Lung (tissue), 11 donors: ENCODE measurements at regions not wholly inside any gene's neighbourhood (a gene's known extent, or its start where the extent isn't known, plus 50 kb on each side); places are given as distances from the start of the nearest gene placed in this dataset.

Source experiments
- ATAC-seq: fragments of 200-7000 bp; cut with Tn5 transposase; one replicate; pipeline ENCODE4 v1.9.1; 2020; ENCODE audit warnings: moderate number of reproducible peaks; ENCODE audit not compliant: insufficient read depth, low FRiP score
- DNase-seq, 3 donors: peaks; one replicate each; pipeline ENCODE4 v3.0.0-alpha.2; 2013 to 2017
- H3K27ac ChIP-seq, 2 donors: one replicate each; pipeline ENCODE4 v1.5.1; 2013; ENCODE audit warnings: mild to moderate bottlenecking in 2 of 2, moderate library complexity in 2 of 2, control low read depth in 1 of 2, inconsistent platforms in 1 of 2, low read depth in 1 of 2, low read length in 1 of 2
- H3K27me3 ChIP-seq, 3 donors: one replicate each; pipeline ENCODE4 v1.5.1; 2013; ENCODE audit warnings: low read length in 2 of 3; ENCODE audit not compliant: control insufficient read depth in 3 of 3, insufficient read depth in 3 of 3
- H3K36me3 ChIP-seq, 4 donors: one replicate each; pipeline ENCODE4 v1.5.1; 2013; ENCODE audit warnings: low read length in 4 of 4, mild to moderate bottlenecking in 1 of 4, moderate library complexity in 1 of 4; ENCODE audit not compliant: control insufficient read depth in 4 of 4, insufficient read depth in 4 of 4
- H3K4me1 ChIP-seq, 5 donors: one replicate each; pipeline ENCODE4 v1.5.1; 2013; ENCODE audit warnings: low read length in 5 of 5, mild to moderate bottlenecking in 2 of 5, moderate library complexity in 1 of 5; ENCODE audit not compliant: control insufficient read depth in 5 of 5, insufficient read depth in 5 of 5
- H3K4me3 ChIP-seq: one replicate; pipeline ENCODE4 v1.5.1; 2013; ENCODE audit warnings: mild to moderate bottlenecking, control low read depth, moderate library complexity
- H3K9ac ChIP-seq, 2 donors: one replicate each; pipeline ENCODE4 v1.5.1; 2013; ENCODE audit warnings: low read length in 2 of 2, control low read depth in 1 of 2; ENCODE audit not compliant: insufficient read depth in 1 of 2
- H3K9me3 ChIP-seq, 4 donors: one replicate each; pipeline ENCODE4 v1.5.1; 2013; ENCODE audit warnings: low read length in 3 of 4, mild to moderate bottlenecking in 1 of 4, moderate library complexity in 1 of 4; ENCODE audit not compliant: control insufficient read depth in 4 of 4, insufficient read depth in 3 of 4
- WGBS, 2 donors: extraction: QIAGEN DNeasy Blood & Tissue Kit; methylation state at CpG; one replicate each; pipeline ENCODE4 v1.1.7; 2013; 5-methylcytosine and 5-hydroxymethylcytosine counted together
- TF ChIP-seq, protein P1 (sequence below): IDR thresholded peaks from 2 replicates; pipeline ENCODE4 v1.5.1; 2012; ENCODE audit warnings: mild to moderate bottlenecking; ENCODE audit errors: control extremely low read depth, extremely low read depth
- donor health status: control.
- donor health status: control.
- donor health status: Bipolar disorder and iron deficiency.
- donor health status: healthy.
- donor health status: DM: yes; HTN: yes; CAD: no.

DNA sequence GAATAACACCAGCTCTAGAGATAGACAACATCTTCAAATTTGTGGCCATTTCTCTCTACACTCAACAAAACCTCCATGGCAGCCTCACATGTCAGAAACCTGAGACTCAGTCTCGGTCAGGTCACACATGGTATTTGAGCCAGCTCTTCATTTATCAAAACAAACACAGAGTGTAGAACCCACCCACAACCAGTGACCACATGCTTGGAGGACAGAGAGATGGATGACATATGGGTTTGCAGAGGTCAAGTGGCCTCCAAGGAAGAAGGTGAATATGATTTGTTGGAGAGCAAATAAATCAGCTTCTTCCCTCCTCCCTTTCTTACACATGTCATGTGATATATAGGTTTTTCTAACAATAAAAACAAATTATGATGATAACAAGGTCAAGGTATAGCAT lies 278.1 kb upstream of the LRTM1 start:
- DNase-seq (no peak), ATAC-seq (no peak)
- Histone ChIP-seq H3K27me3 (no peaks in the 10 kb centered on the region), H3K27ac (no peak overlapping the region), H3K9ac (no peak overlapping the region), H3K36me3 (no peaks in the 10 kb centered on the region), H3K4me3 (no peak overlapping the region), H3K4me1 (no peaks in the 10 kb centered on the region), H3K9me3 (no peaks in the 10 kb centered on the region)
- TF ChIP-seq, protein P1, sequence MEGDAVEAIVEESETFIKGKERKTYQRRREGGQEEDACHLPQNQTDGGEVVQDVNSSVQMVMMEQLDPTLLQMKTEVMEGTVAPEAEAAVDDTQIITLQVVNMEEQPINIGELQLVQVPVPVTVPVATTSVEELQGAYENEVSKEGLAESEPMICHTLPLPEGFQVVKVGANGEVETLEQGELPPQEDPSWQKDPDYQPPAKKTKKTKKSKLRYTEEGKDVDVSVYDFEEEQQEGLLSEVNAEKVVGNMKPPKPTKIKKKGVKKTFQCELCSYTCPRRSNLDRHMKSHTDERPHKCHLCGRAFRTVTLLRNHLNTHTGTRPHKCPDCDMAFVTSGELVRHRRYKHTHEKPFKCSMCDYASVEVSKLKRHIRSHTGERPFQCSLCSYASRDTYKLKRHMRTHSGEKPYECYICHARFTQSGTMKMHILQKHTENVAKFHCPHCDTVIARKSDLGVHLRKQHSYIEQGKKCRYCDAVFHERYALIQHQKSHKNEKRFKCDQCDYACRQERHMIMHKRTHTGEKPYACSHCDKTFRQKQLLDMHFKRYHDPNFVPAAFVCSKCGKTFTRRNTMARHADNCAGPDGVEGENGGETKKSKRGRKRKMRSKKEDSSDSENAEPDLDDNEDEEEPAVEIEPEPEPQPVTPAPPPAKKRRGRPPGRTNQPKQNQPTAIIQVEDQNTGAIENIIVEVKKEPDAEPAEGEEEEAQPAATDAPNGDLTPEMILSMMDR, result no peak
- 55 to 81% methylated on average over 1 of the region's 1 CpG for WGBS, 2 donors

DNA sequence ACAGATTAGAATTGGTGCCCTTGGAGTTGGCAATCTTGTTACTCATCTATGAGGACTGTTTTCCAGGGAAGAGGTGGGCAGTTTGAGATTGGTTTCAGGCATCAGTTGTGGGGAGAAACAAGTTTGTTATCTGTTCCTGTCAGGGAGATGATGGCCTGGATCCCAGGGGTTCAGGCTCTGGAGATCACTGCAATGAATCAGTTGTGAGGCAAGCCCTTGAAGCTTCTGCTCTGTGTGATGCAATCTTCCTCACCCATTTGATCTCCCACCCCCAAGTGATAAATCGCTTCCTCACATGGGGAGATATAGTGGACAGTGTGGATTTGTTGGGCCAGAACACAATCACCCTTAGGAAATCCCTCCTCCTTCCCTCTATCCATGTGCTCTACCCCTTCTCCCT lies 276.6 kb upstream of the LRTM1 start:
- H3K9ac ChIP-seq, result no peak overlapping the region
- peak; percentile 19 for ATAC-seq
- no peaks in the 10 kb centered on the region for H3K27me3 ChIP-seq
- DNase-seq, result no peak
- no peaks in the 10 kb centered on the region for H3K36me3 ChIP-seq
- no peak overlapping the region for H3K4me3 ChIP-seq
- H3K27ac ChIP-seq, result no peak overlapping the region
- TF ChIP-seq, protein P1, result no peak
- H3K9me3 ChIP-seq, result no peaks in the 10 kb centered on the region
- WGBS, 2 donors, result 89 to 94% methylated on average over 1 of the region's 1 CpG
- no peaks in the 10 kb centered on the region for H3K4me1 ChIP-seq

DNA sequence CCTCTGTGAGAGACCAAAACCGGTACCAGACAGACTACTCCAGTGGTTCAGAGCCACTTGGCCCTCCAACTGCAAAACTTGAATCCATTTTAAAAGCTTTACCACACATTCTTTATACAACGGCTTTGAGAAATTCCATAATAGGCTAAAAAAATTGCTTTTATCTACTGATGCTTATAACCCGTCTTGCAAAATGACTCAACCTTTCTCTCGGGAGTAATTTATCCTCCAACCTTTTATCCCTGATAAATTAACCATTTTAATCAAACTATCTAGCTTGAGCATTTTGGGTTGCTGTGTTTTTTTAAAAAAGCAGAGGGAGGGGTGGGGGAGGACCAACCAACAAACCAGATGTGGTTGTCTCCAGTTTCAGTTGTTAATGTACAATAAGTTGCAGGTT lies 275.7 kb upstream of the LRTM1 start:
- DNase-seq, result no peak
- WGBS, 2 donors, result 69 to 73% methylated on average over 4 of the region's 4 CpGs
- no peak for ATAC-seq
- TF ChIP-seq, protein P1, result no peak
- H3K4me1 ChIP-seq, result no peaks in the 10 kb centered on the region
- H3K27me3 ChIP-seq, result no peaks in the 10 kb centered on the region
- H3K36me3 ChIP-seq, result no peaks in the 10 kb centered on the region
- H3K4me3 ChIP-seq, result no peak overlapping the region
- H3K9ac ChIP-seq, result no peak overlapping the region
- H3K9me3 ChIP-seq, result no peaks in the 10 kb centered on the region
- no peak overlapping the region for H3K27ac ChIP-seq

DNA sequence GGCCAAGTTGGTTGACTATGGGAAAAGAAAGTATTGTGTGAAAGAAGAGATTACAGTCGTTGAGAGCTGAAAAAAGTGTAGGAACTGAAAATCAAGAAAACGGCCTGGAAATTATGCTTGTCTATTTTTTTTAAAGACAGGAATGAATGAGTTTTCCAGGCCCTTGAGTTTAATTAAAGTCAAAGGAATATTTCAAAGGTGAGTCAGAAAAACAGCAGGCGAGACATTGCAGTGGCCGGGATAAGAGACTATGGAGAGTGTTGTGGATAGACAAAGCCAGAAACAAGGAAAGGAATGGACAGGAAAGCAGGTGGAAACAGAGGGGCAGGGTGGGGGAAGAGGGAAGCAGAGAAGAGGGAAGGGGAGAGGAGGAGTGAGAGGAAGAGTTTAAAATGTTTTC lies 275.1 kb upstream of the LRTM1 start:
- H3K27me3 ChIP-seq, result no peaks in the 10 kb centered on the region
- H3K9ac ChIP-seq, result no peak overlapping the region
- no peak overlapping the region for H3K27ac ChIP-seq
- TF ChIP-seq, protein P1, result no peak
- DNase-seq (no peak), ATAC-seq (no peak)
- H3K36me3 ChIP-seq, result no peaks in the 10 kb centered on the region
- H3K4me1 ChIP-seq, result no peaks in the 10 kb centered on the region
- H3K9me3 ChIP-seq, result no peaks in the 10 kb centered on the region
- no peak overlapping the region for H3K4me3 ChIP-seq
- 74 to 76% methylated on average over 4 of the region's 4 CpGs for WGBS, 2 donors
